Hepatocyte (in vitro differentiated cells): ENCODE measurements at regions not wholly inside any gene's neighbourhood (a gene's known extent, or its start where the extent isn't known, plus 50 kb on each side); places are given as distances from the start of the nearest gene placed in this dataset.

Source experiments
- EZH2 ChIP-seq: fragments of 200-600 bp; sonication (generic); IDR thresholded peaks from 2 replicates; pipeline ENCODE4 v1.6.1; 2016; ENCODE audit warnings: antibody characterized with exemption, mild to moderate bottlenecking, borderline replicate concordance
- EZH2phosphoT487 ChIP-seq: fragments of 200-600 bp; sonication (generic); IDR thresholded peaks from one replicate; pipeline ENCODE4 v1.6.1; 2018; ENCODE audit warnings: antibody characterized with exemption, mild to moderate bottlenecking, low read depth, moderate library complexity; ENCODE audit not compliant: unreplicated experiment, severe bottlenecking
- TF ChIP-seq, protein P1 (sequence below): fragments of 200-600 bp; sonication (generic); IDR thresholded peaks from 2 replicates; pipeline ENCODE4 v1.5.1; 2016; ENCODE audit warnings: antibody characterized with exemption, mild to moderate bottlenecking; ENCODE audit not compliant: poor library complexity

DNA sequence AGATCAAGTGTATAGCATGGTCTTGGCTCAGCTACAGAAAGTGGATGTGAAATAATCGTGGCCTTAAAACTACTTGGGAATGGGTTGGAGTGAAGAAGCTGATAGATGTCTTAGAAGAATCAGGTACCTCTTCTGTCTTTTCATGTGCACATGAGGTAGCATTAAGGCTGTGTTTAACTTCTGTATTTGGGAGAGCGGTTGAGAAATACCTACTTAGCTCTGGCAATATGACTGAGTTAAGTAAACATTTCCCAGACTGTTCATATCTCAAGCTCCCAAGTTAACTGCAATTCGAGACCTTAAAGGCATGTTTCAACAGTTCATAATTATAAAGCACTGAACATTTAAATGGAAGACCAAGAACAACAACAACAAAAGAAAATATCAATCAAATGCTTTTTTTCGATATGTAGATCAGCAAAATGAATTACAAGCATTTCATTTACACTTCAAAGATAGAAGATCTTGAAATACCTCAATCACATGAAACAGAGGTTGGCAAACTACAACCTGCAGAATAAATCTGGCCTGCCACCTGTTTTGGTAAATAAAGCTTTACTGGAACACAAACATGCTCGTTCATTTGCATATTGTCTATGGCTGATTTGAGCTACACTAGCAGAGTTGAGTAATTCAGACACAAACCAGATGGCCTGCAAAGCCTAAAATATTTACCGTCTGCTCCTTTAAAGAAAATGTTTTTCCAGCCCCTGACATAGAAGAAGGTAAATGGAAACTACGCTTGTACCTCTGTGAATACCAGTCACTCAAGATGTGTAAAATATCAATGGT, 337.1 kb upstream of the GLI3 start:
- TF ChIP-seq, protein P1, sequence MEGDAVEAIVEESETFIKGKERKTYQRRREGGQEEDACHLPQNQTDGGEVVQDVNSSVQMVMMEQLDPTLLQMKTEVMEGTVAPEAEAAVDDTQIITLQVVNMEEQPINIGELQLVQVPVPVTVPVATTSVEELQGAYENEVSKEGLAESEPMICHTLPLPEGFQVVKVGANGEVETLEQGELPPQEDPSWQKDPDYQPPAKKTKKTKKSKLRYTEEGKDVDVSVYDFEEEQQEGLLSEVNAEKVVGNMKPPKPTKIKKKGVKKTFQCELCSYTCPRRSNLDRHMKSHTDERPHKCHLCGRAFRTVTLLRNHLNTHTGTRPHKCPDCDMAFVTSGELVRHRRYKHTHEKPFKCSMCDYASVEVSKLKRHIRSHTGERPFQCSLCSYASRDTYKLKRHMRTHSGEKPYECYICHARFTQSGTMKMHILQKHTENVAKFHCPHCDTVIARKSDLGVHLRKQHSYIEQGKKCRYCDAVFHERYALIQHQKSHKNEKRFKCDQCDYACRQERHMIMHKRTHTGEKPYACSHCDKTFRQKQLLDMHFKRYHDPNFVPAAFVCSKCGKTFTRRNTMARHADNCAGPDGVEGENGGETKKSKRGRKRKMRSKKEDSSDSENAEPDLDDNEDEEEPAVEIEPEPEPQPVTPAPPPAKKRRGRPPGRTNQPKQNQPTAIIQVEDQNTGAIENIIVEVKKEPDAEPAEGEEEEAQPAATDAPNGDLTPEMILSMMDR: no peak
- TF ChIP-seq EZH2 (no peak), EZH2phosphoT487 (no peak)
